Hepatocyte (in vitro differentiated cells): ENCODE measurements at regions not wholly inside any gene's neighbourhood (a gene's known extent, or its start where the extent isn't known, plus 50 kb on each side); places are given as distances from the start of the nearest gene placed in this dataset.

Experiments
- CTCF ChIP-seq: fragments of 200-600 bp; sonication (generic); IDR thresholded peaks from 2 replicates; pipeline ENCODE4 v1.5.1; 2016; ENCODE audit warnings: antibody characterized with exemption, mild to moderate bottlenecking; ENCODE audit not compliant: poor library complexity
- EZH2 ChIP-seq: fragments of 200-600 bp; sonication (generic); IDR thresholded peaks from 2 replicates; pipeline ENCODE4 v1.6.1; 2016; ENCODE audit warnings: antibody characterized with exemption, mild to moderate bottlenecking, borderline replicate concordance
- EZH2phosphoT487 ChIP-seq: fragments of 200-600 bp; sonication (generic); IDR thresholded peaks from one replicate; pipeline ENCODE4 v1.6.1; 2018; ENCODE audit warnings: antibody characterized with exemption, mild to moderate bottlenecking, low read depth, moderate library complexity; ENCODE audit not compliant: unreplicated experiment, severe bottlenecking

GRCh38 chrX:107389726-107390125 lies 59.7 kb upstream of the FRMPD3 start:
- TF ChIP-seq CTCF (no peak), EZH2 (no peak), EZH2phosphoT487 (no peak)
